HG02588 (cell line): ENCODE measurements at regions not wholly inside any gene's neighbourhood (a gene's known extent, or its start where the extent isn't known, plus 50 kb on each side); places are given as distances from the start of the nearest gene placed in this dataset.
"Not testable (repeated sequence)": the region's sequence is repeated elsewhere in the genome, so short reads cannot be mapped to it uniquely, and the experiment has no call there.

Experiments used
- ATAC-seq: cut with Tn5 transposase; IDR thresholded peaks from one replicate; pipeline ENCODE4 v1.9.1; 2021; ENCODE audit warnings: mild to moderate bottlenecking, moderate library complexity; ENCODE audit not compliant: unreplicated experiment

GRCh38 chr6:133046576-133046975 is 194.6 kb upstream of the EYA4 start:
- ATAC-seq: no peak

- no peak for ATAC-seq
Observed at GRCh38 chr6:133047065-133047665, 194.0 kb upstream of the EYA4 start.

- no peak for ATAC-seq
Observed at GRCh38 chr6:133047706-133048105, 193.5 kb upstream of the EYA4 start.

GRCh38 chr6:133051240-133051639 is 189.9 kb upstream of the EYA4 start:
- no peak for ATAC-seq

GRCh38 chr6:133052465-133052864 is 188.7 kb upstream of the EYA4 start:
- no peak for ATAC-seq

GRCh38 chr6:133055441-133055966 is 185.7 kb upstream of the EYA4 start:
- no peak for ATAC-seq

GRCh38 chr6:133057352-133057751 is 183.8 kb upstream of the EYA4 start:
- ATAC-seq: no peak

GRCh38 chr6:133062077-133062476 is 179.1 kb upstream of the EYA4 start:
- no peak for ATAC-seq

- no peak for ATAC-seq
Observed at GRCh38 chr6:133062696-133063306, 178.4 kb upstream of the EYA4 start.

GRCh38 chr6:133067960-133068359 is 173.2 kb upstream of the EYA4 start:
- no peak for ATAC-seq

GRCh38 chr6:133070410-133071043 is 170.6 kb upstream of the EYA4 start:
- ATAC-seq: no peak

- ATAC-seq: no peak
Observed at GRCh38 chr6:133079901-133080300, 161.3 kb upstream of the EYA4 start.

GRCh38 chr6:133083248-133083967 is 157.7 kb upstream of the EYA4 start:
- no peak for ATAC-seq

- ATAC-seq: no peak
Observed at GRCh38 chr6:133085471-133085870, 155.7 kb upstream of the EYA4 start.

GRCh38 chr6:133085896-133086295 is 155.3 kb upstream of the EYA4 start:
- ATAC-seq: no peak

- ATAC-seq: no peak
Observed at GRCh38 chr6:133088931-133089695, 152.0 kb upstream of the EYA4 start.

- ATAC-seq: no peak
Observed at GRCh38 chr6:133092199-133092598, 149.0 kb upstream of the EYA4 start.

GRCh38 chr6:133092771-133093170 is 148.4 kb upstream of the EYA4 start:
- ATAC-seq: no peak

GRCh38 chr6:133093211-133093610 is 147.9 kb upstream of the EYA4 start:
- ATAC-seq: not testable (repeated sequence)

- no peak for ATAC-seq
Observed at GRCh38 chr6:133093956-133094355, 147.2 kb upstream of the EYA4 start.

- ATAC-seq: no peak
Observed at GRCh38 chr6:133097208-133097607, 143.9 kb upstream of the EYA4 start.
